Stomach (tissue), 4 donors: ENCODE measurements at regions not wholly inside any gene's neighbourhood (a gene's known extent, or its start where the extent isn't known, plus 50 kb on each side); places are given as distances from the start of the nearest gene placed in this dataset.

Source experiments
- POLR2A ChIP-seq, 4 donors: fragments of 450-650 bp; IDR thresholded peaks; one replicate each; pipeline ENCODE4 v1.6.1; 2016; ENCODE audit warnings: antibody characterized with exemption in 4 of 4, control low read depth in 2 of 4, mild to moderate bottlenecking in 1 of 4, moderate library complexity in 1 of 4
- TF ChIP-seq, protein P1 (sequence below), 7 experiments: fragments of 450-650 bp in 4 of 7; fragments of 200-600 bp in 3 of 7; sonication (generic) in 3 of 7; IDR thresholded peaks; one replicate each; pipeline ENCODE4 v1.5.1; 2016 to 2019; ENCODE audit warnings: antibody characterized with exemption in 7 of 7, control low read depth in 2 of 7, mild to moderate bottlenecking in 1 of 7

DNA sequence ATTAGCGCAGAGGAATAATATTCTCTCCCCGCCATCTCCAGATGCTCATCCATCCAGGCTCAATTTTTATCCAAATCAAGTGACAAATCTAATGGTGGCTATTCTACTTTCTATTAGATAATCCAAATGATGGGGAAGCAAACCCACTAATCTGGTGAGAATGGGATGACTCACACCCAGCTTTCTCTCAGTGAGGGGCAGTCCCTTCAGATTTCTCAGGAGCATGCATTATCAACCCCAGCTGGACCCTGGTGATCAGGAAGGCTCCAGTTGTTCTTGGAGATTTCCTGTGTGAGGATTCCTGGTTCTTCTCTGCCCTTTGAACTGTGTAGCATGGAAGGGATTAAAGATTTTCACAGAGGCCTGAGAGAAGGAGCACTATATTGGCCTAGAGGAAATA is 358.0 kb downstream of the WDR72 start:
- TF ChIP-seq POLR2A (IDR thresholded peaks at IDR 0.05) = no peak
- TF ChIP-seq, protein P1, sequence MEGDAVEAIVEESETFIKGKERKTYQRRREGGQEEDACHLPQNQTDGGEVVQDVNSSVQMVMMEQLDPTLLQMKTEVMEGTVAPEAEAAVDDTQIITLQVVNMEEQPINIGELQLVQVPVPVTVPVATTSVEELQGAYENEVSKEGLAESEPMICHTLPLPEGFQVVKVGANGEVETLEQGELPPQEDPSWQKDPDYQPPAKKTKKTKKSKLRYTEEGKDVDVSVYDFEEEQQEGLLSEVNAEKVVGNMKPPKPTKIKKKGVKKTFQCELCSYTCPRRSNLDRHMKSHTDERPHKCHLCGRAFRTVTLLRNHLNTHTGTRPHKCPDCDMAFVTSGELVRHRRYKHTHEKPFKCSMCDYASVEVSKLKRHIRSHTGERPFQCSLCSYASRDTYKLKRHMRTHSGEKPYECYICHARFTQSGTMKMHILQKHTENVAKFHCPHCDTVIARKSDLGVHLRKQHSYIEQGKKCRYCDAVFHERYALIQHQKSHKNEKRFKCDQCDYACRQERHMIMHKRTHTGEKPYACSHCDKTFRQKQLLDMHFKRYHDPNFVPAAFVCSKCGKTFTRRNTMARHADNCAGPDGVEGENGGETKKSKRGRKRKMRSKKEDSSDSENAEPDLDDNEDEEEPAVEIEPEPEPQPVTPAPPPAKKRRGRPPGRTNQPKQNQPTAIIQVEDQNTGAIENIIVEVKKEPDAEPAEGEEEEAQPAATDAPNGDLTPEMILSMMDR (IDR thresholded peaks at IDR 0.05) = no peak
